ENCODE measurements at regions not wholly inside any gene's neighbourhood (a gene's known extent, or its start where the extent isn't known, plus 50 kb on each side); places are given as distances from the start of the nearest gene placed in this dataset.

DNA sequence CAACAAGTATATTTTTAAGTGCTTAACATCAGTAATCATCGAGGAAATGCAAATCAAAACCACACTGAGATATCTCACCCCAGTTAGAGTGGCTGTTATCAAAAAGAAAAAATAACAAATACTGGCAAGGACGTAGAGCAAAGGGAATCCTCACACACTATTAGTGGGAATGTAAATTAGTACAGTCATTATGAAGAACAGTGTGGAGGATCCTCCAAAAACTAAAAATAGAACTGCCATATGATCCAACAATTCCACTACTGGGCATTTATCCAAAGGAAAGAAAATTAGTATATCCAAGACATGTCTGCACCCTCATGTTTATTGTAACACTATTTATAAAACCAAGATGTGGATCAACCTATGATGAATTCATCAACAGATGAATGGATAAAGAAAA is 149.0 kb upstream of the PWP1 start:
- no peak for DNase-seq

DNA sequence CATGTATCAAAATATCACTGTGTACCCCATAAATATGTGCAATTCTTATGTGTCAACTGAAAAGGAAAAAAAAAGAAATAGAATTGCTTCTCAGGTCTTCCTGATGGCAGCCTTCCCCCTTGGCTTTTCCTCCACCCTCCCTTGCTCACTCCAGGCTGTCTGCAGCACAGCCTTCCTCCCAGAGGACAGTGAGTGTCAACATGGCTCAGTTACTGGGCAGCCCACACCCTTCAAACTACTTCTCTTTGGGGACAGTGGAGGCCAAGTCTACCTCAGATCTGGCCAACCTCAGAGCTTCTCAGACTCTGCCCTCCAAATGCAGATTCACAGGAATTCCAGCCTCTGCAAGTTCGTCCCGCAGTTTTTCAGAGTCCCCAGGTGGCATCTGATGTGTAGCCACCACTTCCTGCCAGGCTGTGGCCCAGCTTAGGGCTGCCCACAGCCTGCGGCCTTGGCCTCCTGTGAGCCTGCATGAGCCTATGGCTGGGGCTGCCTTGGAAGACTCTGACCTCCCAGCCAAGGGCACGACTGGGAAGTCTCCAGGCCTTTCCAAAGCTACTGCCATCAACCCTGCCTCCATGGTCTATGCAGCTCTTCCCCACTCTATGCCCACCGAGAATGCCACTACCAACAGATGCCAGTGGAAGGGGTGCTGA is 148.0 kb upstream of the PWP1 start:
- DNase-seq: no peak

DNA sequence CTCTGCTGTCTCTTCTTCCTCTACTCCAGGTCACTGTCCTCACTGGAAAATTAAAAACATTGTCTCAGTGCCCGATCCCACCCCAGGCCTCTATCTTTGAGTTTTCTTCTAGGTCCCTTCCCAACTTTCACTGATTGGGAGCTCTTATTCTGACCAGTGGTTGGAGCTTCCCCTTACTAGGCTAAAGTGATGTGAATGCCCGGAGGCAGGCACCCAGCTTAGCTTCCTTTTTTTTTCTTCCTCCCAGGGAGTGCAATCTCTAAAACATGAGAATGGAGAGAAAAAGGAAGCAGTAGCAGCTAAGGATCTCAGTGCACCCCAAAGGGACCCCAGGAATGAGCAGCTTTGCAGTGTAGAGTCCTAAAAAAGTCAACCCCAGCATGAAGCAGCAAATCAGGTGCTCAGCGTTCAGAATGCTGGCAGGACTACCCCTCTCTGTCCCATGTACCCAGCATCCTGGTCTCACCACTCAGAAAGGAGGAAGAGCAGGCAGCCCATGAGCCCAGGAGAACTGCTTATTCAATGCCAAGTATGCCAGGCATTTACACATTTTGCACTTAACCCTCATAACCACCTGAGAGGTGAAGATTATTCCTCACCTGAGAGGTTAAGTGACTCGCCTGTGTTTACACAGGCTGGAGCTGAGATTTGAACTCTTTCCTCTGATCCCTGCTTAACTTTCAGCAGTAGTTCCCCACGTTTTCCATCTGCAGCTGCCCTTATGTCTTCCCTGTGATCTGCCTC is 146.2 kb upstream of the PWP1 start:
- no peak for DNase-seq

DNA sequence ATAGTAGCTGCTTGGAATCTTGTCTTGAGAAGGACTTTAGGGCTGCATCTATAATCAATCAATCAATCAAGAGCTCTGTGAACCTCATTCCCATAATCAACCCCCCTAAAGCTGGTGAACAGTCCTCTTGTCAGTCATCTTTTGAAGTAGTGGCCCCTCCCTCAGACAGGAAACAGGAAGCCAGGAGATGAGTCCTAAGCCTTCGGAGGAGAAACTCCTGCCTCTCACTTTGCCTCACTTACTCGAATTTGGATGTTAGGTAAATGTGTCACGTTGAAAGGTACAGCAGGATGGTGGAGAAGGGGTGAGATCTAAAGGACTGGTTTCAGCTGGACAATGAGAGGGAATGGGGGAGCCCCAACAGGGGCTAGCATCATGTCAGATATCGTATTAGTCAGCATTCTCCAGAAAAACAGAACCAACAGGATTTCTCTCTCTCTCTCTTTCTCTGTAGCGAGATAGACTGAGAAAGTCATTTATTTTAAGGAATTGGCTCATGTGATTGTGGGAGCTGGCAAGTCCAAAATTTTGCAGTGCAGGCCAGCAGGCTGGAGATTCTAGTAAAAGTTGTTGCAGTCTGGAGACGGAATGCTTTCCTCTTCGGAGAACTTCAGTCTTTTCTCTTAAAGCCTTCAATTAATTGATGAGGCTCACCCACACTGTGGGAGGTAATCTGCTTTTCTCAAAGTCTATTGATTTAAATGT is 144.4 kb upstream of the PWP1 start:
- DNase-seq: no peak

DNA sequence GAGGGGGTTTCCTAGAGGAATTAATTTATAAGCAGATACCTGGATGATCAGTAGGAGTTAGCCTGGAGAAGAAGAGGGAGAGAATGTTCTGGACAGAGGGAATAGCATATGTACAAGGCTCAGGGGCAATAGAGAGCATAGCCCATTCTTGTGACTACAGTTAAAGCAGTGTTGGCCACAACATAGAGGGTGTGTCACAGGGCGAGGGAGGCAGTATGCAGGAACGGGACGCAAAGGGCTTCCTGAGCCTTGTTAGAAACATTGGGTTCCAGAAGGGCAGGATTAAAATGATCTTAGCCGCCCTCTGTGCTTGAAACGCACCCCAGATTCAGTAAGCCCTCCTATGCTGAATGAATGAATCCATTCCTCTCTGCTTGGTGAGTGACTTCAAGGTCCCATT is 142.2 kb upstream of the PWP1 start:
- DNase-seq: no peak

DNA sequence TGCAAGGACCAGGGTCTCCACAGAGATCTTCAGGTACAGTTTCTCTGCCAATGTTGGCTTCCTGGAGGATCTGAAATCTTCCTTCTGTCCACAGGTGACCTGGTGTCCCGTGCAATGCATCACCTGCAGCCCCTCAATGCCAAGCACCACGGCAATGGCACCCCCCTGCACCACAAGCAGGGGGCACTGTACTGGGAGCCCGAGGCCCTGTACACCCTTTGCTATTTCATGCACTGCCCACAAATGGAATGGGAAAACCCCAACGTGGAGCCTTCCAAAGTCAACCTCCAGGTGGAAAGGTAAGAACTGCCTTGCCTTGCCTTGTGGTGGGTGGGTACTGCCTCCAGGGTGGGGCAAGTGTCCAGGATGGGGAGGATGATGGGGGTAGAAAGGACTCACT is 141.8 kb upstream of the PWP1 start:
- DNase-seq: no peak

DNA sequence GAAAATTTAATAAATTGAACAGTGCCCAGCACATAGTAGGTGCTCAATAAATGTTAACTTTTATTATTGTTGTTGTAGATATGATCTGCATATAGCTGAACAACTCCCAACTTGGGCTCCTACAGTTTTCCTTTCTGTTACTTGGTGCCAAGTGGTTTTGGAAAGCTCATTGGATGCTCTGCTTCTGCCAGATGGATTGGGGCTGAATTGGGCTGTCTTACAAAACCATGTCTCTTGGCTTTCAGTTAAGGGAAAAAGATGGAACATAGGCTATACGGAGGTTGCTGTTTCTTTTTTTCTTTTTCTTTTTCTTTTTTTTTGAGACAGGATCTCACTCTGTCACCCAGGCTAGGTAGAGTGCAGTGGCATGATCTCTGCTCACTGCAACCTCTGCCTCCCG is 140.7 kb upstream of the PWP1 start:
- no peak for DNase-seq

DNA sequence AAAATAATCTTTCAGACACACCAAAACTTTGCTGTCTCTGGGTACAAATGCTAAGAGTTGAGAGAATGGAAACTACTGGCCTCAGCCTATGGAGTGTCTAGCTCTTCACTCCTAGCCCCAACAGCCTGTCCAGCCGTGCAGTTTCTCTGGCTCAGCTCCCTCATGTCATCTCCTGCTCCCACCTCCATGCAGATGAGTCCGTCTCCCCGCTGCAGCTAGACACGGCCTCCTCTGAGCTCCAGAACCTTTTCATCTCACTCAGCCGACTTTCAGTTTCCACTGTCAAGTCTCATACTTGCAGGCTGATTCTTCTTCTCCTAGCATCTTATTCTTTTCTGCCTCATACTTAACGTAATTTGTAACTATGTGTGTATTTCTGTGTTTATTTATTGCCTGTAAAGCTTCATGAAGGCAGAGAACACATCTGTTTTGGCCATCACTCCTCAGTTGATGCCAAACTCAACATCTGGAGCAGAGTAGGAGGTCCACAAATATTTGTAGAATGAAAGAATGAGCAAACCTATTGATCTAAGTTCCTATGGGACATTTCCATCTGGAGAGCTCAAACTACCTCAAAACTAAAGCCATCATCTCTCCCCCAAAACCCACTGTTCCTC is 139.8 kb upstream of the PWP1 start:
- DNase-seq: no peak

DNA sequence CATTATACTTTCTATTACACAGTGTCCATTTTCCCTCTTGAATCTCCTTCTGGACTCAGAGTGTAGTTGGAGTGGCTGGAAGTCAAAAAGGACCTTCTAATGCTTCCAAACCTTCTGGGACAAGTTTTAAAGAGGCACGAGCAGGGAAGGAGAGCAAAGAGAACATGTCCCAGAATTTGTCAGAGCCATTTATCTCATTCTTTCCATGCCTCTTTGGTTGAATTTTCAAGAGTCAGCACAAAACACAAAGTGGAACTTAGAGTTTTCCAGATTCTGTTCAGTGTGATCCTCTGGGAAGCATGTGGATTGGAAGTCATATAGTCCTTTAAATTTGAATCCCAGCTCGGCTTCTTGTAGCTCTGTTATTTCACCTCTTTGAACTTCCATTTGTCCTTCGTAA is 138.2 kb upstream of the PWP1 start:
- no peak for DNase-seq

DNA sequence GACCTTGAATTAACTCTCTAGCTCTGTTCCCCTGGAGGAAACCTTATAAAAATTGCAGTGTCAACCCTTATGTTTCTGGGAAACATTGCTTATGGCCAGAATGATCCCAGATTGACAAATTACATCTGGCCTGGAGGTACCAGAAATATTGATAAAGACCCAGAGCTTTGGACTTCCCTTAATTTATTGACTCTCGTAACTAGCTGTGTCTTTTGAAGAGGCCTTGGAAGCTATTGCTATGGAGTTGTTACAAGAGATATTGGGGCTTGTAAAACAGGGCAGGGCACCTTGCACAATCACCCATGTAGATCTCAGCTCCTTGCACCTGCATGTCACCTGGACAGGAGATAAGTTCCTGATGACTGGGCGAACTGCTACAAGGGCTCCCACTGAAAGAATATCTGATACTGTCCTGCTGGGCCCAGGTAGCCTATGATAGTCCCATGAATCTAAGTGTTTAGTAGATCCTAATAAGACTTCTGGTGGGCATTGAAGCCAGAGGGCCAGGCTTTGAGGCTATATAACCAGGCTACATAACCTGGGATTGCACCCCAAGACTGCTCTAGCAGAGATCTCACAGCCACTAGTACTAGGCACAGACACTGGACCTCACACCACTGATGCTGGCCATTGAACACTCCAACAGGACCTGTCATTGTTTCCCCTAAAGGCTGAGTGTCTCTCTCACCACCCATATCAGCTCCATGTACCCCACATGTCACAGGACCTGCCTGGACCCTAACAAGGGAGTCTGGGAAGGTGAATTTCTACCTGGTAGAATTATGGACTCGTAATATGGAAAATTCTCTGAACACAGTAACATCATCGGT is 135.7 kb upstream of the PWP1 start:
- DNase-seq: no peak

DNA sequence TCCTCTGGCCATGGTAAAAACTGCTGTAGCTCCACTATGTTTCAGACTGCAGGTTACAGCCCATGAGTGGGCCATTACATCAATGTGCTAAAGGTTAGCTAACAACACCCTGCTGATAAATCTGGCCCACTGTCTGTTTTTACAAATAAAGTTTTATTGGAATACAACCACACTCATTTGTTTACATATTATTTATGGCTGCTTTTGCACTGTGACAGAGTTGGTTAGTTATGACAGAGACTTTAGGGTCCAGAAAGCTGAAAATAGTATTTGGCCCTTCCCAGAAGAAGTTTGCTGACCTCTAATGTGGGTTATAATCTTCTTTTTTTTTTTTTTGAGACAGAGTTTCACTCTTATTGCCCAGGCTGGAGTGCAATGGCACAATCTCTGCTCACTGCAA is 134.2 kb upstream of the PWP1 start:
- no peak for DNase-seq

DNA sequence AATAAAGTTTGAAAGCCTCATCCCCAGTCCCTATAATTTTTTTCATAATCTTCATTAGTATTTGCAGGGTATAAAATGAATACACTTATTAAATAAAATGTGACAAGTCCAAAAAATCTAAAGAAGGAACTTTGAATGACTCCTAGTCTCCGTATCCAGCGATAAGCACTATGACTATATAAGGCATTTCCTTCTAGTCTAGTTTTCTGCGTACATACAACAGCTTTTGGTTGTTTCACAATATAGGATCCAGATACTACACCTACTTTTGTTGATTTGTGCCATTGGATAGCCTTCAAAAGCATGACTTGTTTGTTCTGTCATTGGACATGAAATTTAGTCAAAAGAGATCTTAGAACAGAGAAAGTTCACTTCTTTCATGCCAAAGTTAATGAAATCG is 133.3 kb upstream of the PWP1 start:
- DNase-seq: no peak

DNA sequence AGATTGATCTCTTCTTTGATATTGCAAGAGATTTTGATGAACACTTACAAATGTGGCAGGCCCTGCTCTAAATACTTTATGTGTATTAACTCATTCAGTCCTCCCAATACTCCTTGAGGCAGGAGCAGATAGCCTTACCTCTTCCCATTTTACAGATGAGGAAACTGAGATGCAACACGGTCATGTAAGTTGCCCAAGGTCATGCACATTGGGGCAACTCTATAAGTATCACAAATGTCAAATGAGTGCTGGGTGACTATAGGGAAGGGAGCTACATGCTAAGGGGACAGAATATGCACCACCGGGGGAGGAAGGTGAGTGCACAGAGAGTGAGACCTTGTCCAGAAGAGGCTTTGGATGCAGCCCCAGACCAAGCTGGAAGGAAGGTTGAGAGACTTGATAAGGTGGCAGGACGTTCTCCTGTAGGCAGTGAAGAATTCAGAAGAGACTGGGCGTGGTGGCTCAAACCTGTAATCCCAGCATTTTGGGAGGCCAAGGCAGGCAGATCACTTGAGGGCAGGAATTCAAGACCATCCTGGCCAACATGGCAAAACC is 132.3 kb upstream of the PWP1 start:
- no peak for DNase-seq

DNA sequence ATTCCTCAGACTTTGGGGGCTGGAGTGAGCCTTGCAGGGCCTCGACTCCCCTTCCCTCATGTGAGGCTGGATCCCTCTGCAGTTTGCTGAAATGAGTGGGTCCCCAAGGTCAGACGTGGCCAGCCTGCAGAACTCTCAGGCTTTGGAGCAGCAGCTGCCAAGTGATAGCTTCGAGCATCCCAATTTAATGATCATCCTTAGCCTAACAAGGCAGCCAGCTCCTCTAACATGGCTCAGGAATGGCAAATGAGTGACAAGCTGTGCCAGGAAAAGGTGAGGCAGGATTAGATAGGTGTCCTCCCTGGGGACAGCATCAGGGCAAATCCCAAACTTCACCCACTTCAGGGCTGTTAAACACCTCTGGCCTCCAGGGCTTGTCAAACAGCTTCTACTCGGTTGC is 130.7 kb upstream of the PWP1 start:
- DNase-seq: no peak

DNA sequence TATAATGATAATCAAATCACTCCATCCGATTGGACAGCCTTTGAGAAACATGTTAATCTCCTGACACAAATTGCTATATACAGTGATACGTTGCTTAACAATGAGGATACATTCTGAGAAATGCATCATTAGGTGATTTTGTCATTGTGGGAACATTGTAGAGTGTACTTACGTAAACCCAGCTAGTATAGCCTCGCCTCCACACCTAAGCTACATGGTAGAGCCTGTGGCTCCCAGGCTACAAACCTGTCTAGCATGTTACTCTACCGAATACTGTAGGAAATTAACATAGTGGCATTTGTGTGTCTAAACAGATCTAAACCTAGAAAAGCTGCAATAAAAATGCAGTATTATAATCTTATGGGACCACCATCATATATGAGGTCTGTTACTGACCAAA is 128.6 kb upstream of the PWP1 start:
- DNase-seq: no peak

DNA sequence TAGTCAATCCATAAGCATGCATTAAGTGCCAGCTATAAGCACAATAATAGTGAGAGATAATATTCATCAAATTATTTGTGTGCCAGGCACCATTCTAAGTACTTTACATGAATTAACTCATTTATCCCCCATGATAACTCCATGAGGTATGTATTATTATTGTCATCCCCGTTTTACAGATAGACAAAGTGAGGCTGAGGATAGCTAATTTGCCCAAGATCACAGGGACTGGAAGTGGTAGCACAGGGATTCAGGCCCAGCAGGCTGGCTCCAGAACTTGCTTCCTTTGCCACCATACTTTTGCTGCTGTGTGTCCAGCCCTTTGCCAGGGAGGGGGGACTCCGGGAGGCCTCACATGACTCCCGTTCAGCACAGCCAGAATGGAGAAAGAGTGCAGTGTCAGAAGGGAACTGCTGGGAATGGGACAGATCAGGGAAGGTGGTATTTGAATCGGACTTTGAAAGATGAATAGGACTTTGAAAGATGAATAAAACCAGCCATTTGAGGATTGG is 128.0 kb upstream of the PWP1 start:
- DNase-seq: no peak

DNA sequence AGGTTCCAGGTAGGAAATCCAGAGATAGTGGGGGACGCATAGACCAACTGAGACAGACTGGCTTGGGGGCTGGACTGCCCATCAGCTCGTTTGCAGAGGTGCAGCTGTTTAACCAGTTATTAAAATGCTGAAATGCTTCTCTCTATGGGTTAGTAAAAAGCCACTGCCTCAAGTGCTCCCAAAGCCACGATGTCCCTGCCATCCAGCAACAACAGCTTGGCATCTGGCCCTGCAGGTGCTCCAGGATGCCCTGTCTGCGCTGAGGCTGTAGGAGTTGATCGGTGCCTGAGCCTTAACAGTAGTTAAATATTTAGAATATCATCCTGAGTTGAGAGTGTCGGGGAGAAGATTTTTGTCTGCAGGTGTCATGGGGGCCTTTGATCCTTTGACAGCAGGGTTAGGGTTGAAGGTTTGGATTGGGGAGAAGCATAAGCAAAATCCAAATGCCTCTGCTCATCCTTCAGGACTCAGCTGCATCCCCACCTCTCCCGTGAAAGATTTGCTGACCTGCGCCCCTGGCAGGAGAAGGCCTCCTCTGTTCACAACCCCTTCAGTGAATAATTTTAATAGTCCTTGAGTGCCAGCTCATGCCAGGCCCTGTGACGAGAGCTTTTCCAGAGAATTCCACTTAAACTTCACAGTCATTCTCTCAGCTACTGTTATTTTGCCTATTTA is 127.3 kb upstream of the PWP1 start:
- DNase-seq: no peak

DNA sequence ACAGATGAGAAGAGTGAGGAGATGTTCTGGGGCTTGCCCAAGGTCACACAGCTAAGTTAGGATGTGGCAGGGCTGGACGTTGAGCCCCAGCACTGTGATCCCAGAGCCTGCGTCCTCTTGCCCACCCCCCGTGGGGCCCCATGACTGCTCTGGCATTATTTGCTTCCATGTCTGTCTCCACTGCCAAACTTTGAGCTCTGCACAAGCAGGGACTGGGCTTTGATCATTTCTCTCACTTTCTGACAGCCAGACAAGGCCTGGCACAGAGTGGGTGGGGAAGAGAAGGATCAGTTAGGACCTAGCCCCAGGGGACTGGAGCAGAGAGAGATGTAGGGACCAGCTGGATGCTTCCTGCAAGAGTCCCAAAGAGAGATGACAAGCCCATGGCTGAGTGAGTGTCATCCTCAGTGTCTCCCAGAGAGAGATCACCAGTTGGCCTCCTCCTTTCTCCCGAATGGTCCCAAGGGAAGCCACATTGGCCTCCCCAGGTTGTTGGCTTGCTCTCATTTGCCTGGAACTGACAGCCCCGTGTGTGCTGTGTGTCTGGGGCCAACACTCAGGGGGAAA is 126.7 kb upstream of the PWP1 start:
- DNase-seq: no peak

DNA sequence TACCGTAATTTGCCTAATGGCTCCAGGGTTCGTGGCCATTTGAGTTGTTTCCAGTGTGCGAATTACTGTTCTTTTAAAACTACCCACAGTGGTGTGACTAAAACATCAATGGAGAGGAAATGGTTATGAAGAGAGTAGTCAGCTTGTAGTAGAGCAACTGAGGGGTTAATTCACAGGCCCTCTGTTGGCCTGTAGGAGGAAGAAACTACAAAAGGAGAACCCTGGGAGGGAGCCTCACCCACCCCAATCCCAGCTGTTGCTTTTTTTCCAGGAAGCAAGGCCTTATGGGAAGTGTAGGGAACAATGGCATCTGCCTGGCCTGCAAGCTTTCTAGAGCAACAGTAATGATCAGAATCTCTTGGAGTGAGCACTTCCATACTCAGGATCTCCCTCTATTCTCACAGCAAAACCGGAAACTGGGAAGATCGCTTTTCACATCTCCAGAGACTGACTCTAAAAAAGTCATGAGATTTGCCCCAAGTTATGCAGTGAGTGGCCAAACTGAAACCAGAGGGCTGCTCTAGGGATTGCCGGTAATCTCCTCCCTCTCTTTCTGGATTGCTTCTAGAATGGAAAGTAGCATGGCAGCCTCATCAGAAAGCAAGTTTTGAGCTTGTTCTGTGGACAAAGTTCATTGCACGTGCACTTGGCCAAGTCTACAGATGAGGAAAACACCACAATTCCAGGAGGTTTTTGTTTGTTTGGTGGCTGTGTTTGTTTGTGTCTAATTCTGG is 125.3 kb upstream of the PWP1 start:
- DNase-seq: no peak

DNA sequence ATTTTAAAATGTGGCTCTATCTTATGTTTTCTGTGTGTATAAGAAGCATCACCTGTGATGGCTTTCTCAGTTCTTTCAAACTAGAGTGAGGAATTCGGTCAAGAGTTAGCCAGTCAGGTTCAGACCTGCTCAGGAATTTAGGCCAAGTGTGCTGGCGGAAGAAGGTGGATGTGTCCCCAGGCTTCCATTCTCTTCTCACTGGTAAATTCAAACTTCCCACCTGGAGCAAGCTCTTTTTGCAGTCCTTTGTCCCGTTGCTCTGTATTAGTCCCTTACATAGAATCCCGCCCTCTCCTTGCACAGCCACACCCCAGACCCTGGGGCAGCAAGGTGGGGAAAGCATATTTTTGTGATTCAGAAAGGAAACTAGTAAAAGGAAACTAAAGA is 124.7 kb upstream of the PWP1 start:
- no peak for DNase-seq

DNA sequence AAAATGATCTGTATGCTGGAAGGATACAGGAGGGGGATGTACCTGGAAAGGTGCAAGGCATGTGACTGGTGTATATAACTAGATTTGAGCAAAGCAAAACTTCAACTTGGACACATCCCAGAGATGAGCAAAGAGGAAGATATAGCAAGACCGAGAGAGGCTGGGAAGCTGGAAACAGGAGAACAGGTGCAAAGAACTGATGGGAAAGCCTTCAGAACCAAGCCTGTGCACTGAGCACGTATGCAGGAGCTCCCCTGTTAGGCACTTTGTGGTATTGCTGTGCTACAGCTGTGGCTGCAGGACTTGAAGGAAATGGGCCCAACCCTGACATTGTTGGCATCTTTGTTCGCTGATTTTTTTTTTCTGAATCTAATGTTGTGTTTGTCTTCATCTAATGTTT is 120.7 kb upstream of the PWP1 start:
- no peak for DNase-seq
